ENCODE measurements at regions not wholly inside any gene's neighbourhood (a gene's known extent, or its start where the extent isn't known, plus 50 kb on each side); places are given as distances from the start of the nearest gene placed in this dataset.

DNA sequence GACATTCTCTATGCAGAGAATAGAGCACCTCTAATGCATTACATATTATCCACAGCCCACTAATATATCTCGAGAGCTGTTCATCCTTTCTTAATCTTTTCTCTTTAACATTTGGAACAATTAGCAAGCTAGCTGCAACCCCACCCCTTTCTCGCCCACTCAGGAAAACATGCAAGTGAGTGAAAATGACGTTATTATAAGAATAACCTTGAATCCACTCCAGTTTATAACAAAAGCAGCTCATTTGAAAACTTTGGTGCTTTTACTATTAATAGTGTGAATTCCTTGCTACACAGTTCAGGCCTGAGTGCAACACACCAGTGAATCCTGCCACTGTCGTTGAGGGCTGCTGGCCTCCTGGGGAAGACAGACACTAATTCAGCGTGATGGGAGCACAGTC is 63.3 kb upstream of the BMAL1 start:
- no peaks in the 10 kb centered on the region for H4K20me1 ChIP-seq (ENCODE audit: insufficient read depth, low read length)
- in situ Hi-C loops (cut with HindIII; ENCODE audit: extremely low pct_ligation_motif_present, low pct_unique_long_range_greater_than_20kb) (no loop called here), intact Hi-C loops (cut with micrococcal nuclease; ENCODE audit: unreplicated experiment) (loop anchor here (5.0 to 10.0 kb wide), 2 partner anchors 173 to 251 kb away; partner anchors contain the start of gene BTBD10)
- H3K79me2 ChIP-seq (ENCODE audit: insufficient read depth, low read length), result no peaks in the 10 kb centered on the region
- no TSS peak for BruUV-seq (replicated peaks)
- no peak overlapping the region for H3K4me3 ChIP-seq (replicated peaks in 1 of 3; ENCODE audit: insufficient read depth in 1 of 3, low read depth in 2 of 3, low read length in 3 of 3)
- no peak overlapping the region for H2AFZ ChIP-seq (ENCODE audit: low read length)
- H3K36me3 ChIP-seq (replicated peaks in 1 of 2; ENCODE audit: control insufficient read depth in 1 of 2, insufficient read depth in 2 of 2, low read length in 2 of 2), result no peaks in the 10 kb centered on the region
- H3K9ac ChIP-seq (ENCODE audit: insufficient read depth, low read depth, low read length), result no peak overlapping the region
- H3K4me1 ChIP-seq (ENCODE audit: insufficient read depth, low read length), result no peaks in the 10 kb centered on the region
- CTCF ChIA-PET (ENCODE audit: low intra/inter-chr PET ratio, low total read pairs), result no interaction called here
- ATAC-seq (no peak), DNase-seq (ENCODE audit: low spot score) (no peak), FAIRE-seq (no peak)
- WGBS (ENCODE audit: low lambda C conversion rate), result 5% methylated on average over 5 of the region's 5 CpGs
- H3K27me3 ChIP-seq (ENCODE audit: control insufficient read depth in 1 of 2, insufficient read depth in 2 of 2, low read length in 2 of 2), result peaks cover 0 to 23% of the 10 kb centered on the region in 2 experiments; a peak in 2 of 5 replicates
- POLR2A ChIA-PET, result no interaction called here
- H3K4me2 ChIP-seq (ENCODE audit: low read depth, low read length), result no peak overlapping the region
- TF ChIP-seq IKZF1 (IDR thresholded peaks at IDR 0.05), result no peak
- no peak for TF ChIP-seq ZNF331 (CRISPR knock-in tag; IDR thresholded peaks at IDR 0.05)
- TF ChIP-seq, protein P1, sequence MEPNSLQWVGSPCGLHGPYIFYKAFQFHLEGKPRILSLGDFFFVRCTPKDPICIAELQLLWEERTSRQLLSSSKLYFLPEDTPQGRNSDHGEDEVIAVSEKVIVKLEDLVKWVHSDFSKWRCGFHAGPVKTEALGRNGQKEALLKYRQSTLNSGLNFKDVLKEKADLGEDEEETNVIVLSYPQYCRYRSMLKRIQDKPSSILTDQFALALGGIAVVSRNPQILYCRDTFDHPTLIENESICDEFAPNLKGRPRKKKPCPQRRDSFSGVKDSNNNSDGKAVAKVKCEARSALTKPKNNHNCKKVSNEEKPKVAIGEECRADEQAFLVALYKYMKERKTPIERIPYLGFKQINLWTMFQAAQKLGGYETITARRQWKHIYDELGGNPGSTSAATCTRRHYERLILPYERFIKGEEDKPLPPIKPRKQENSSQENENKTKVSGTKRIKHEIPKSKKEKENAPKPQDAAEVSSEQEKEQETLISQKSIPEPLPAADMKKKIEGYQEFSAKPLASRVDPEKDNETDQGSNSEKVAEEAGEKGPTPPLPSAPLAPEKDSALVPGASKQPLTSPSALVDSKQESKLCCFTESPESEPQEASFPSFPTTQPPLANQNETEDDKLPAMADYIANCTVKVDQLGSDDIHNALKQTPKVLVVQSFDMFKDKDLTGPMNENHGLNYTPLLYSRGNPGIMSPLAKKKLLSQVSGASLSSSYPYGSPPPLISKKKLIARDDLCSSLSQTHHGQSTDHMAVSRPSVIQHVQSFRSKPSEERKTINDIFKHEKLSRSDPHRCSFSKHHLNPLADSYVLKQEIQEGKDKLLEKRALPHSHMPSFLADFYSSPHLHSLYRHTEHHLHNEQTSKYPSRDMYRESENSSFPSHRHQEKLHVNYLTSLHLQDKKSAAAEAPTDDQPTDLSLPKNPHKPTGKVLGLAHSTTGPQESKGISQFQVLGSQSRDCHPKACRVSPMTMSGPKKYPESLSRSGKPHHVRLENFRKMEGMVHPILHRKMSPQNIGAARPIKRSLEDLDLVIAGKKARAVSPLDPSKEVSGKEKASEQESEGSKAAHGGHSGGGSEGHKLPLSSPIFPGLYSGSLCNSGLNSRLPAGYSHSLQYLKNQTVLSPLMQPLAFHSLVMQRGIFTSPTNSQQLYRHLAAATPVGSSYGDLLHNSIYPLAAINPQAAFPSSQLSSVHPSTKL (CRISPR knock-in tag; IDR thresholded peaks at IDR 0.05), result no peak
- no peak for TF ChIP-seq ZNF510 (CRISPR knock-in tag; IDR thresholded peaks at IDR 0.05; ENCODE audit: low read depth)
- TF ChIP-seq NCOA1 (CRISPR knock-in tag; IDR thresholded peaks at IDR 0.05), result no peak
- TF ChIP-seq RELA (CRISPR knock-in tag; IDR thresholded peaks at IDR 0.05), result no peak
- no peak for TF ChIP-seq RORA (CRISPR knock-in tag; IDR thresholded peaks at IDR 0.05)
- TF ChIP-seq ZNF33A (CRISPR knock-in tag; IDR thresholded peaks at IDR 0.05; ENCODE audit: borderline replicate concordance), result no peak
- TF ChIP-seq MYC (CRISPR knock-in tag; IDR thresholded peaks at IDR 0.05; ENCODE audit: borderline replicate concordance), result no peak
- TF ChIP-seq, protein P2, sequence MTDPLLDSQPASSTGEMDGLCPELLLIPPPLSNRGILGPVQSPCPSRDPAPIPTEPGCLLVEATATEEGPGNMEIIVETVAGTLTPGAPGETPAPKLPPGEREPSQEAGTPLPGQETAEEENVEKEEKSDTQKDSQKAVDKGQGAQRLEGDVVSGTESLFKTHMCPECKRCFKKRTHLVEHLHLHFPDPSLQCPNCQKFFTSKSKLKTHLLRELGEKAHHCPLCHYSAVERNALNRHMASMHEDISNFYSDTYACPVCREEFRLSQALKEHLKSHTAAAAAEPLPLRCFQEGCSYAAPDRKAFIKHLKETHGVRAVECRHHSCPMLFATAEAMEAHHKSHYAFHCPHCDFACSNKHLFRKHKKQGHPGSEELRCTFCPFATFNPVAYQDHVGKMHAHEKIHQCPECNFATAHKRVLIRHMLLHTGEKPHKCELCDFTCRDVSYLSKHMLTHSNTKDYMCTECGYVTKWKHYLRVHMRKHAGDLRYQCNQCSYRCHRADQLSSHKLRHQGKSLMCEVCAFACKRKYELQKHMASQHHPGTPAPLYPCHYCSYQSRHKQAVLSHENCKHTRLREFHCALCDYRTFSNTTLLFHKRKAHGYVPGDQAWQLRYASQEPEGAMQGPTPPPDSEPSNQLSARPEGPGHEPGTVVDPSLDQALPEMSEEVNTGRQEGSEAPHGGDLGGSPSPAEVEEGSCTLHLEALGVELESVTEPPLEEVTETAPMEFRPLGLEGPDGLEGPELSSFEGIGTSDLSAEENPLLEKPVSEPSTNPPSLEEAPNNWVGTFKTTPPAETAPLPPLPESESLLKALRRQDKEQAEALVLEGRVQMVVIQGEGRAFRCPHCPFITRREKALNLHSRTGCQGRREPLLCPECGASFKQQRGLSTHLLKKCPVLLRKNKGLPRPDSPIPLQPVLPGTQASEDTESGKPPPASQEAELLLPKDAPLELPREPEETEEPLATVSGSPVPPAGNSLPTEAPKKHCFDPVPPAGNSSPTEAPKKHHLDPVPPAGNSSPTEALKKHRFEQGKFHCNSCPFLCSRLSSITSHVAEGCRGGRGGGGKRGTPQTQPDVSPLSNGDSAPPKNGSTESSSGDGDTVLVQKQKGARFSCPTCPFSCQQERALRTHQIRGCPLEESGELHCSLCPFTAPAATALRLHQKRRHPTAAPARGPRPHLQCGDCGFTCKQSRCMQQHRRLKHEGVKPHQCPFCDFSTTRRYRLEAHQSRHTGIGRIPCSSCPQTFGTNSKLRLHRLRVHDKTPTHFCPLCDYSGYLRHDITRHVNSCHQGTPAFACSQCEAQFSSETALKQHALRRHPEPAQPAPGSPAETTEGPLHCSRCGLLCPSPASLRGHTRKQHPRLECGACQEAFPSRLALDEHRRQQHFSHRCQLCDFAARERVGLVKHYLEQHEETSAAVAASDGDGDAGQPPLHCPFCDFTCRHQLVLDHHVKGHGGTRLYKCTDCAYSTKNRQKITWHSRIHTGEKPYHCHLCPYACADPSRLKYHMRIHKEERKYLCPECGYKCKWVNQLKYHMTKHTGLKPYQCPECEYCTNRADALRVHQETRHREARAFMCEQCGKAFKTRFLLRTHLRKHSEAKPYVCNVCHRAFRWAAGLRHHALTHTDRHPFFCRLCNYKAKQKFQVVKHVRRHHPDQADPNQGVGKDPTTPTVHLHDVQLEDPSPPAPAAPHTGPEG (CRISPR knock-in tag; IDR thresholded peaks at IDR 0.05), result no peak
- TF ChIP-seq ZNF44 (CRISPR knock-in tag; IDR thresholded peaks at IDR 0.05), result no peak
- no peak for TF ChIP-seq ZNF224 (CRISPR knock-in tag; IDR thresholded peaks at IDR 0.05)
- no peak for TF ChIP-seq PCBP1 (IDR thresholded peaks at IDR 0.05; ENCODE audit: borderline replicate concordance, low read depth, low read length)
- H3K9me3 ChIP-seq (ENCODE audit: low read length), result no peaks in the 10 kb centered on the region
- H3K27ac ChIP-seq (ENCODE audit: extremely low read length, insufficient read depth, low read length), result no peak overlapping the region

All from HepG2 (cell line).